K562 (cell line): ENCODE measurements at regions not wholly inside any gene's neighbourhood (a gene's known extent, or its start where the extent isn't known, plus 50 kb on each side); places are given as distances from the start of the nearest gene placed in this dataset.

Experiments used
- ATAC-seq: fragments of 200-7000 bp; cut with Tn5 transposase; 3 replicates; pipeline ENCODE4 v1.9.1; 2020; ENCODE audit warnings: moderate library complexity
- BruUV-seq: library from RNA; stranded (reverse); fragments of 400-500 nt; replicated peaks from 2 replicates; lab custom pipeline; 2021; lab: Mats Ljungman, UMichigan
- CTCF ChIA-PET: fragments of 300-600 bp; formaldehyde crosslinking; extraction: SDS; loops from one replicate; lab custom pipeline; 2021; ENCODE audit warnings: low intra/inter-chr PET ratio; lab: Yijun Ruan, JAX
- POLR2A ChIA-PET: fragments of 300-600, 350-650 bp; sonication (Branson Sonifier 250); formaldehyde crosslinking; extraction: SDS; loops from one replicate; lab custom pipeline; 2021; ENCODE audit warnings: antibody characterized with exemption, inconsistent platforms; lab: Yijun Ruan, JAX
- DNase-seq, 4 experiments: peaks; one replicate each; pipeline versions ENCODE4 v3.0.0 to v3.0.0-alpha.2; 2011 to 2018; ENCODE audit warnings: low spot score in 3 of 4, mixed read lengths in 3 of 4; ENCODE audit errors: extremely low read depth in 1 of 4
- FAIRE-seq: peaks from 2 replicates; lab custom pipeline; 2011; peaks lifted over from hg19 to GRCh38; lab: Jason Lieb, UNC
- H2AFZ ChIP-seq: 2 replicates; pipeline ENCODE4 v1.6.0; 2011; ENCODE audit warnings: low read depth, low read length, control low read depth, inconsistent platforms
- H3K27ac ChIP-seq: fragments of 200-600 bp; 3 replicates; pipeline ENCODE4 v1.8.0; 2011; ENCODE audit warnings: low read depth, mild to moderate bottlenecking, control low read depth, inconsistent platforms, low read length, moderate library complexity, mixed read lengths; ENCODE audit errors: extremely low read depth
- H3K27me3 ChIP-seq, 2 experiments: fragments of 300-600 bp in 1 of 2; 2 replicates in 1 of 2; 3 replicates in 1 of 2; pipeline versions ENCODE4 v1.6.0 to v1.8.0; 2011; ENCODE audit warnings: inconsistent platforms in 2 of 2, low read length in 2 of 2, mild to moderate bottlenecking in 1 of 2, mixed read lengths in 1 of 2, moderate library complexity in 1 of 2; ENCODE audit not compliant: control insufficient read depth in 2 of 2, insufficient read depth in 2 of 2
- H3K36me3 ChIP-seq: fragments of 300-600 bp; 3 replicates; pipeline ENCODE4 v1.8.0; 2011; ENCODE audit warnings: mild to moderate bottlenecking, low read length, inconsistent platforms; ENCODE audit not compliant: control insufficient read depth, insufficient read depth
- H3K4me1 ChIP-seq, 2 experiments: fragments of 200-600 bp in 1 of 2; replicated peaks in 1 of 2; 2 replicates in 1 of 2; 3 replicates in 1 of 2; pipeline versions ENCODE4 v1.5.1 to v1.8.0; 2011; ENCODE audit warnings: inconsistent platforms in 2 of 2, low read length in 2 of 2, mild to moderate bottlenecking in 1 of 2, mixed read lengths in 1 of 2, moderate library complexity in 1 of 2; ENCODE audit not compliant: control insufficient read depth in 2 of 2, insufficient read depth in 2 of 2
- H3K4me2 ChIP-seq: 2 replicates; pipeline ENCODE4 v1.6.1; 2011; ENCODE audit warnings: low read length, control low read depth, inconsistent platforms, mixed read lengths; ENCODE audit not compliant: insufficient read depth
- H3K4me3 ChIP-seq: fragments of 200-600 bp; sonication (generic), shearing (Covaris generic); 2 replicates; pipeline ENCODE4 v1.5.1; 2016; ENCODE audit warnings: control low read depth, inconsistent platforms
- H3K79me2 ChIP-seq: fragments of 200-600 bp; 3 replicates; pipeline ENCODE4 v1.8.0; 2011; ENCODE audit warnings: low read length, inconsistent platforms; ENCODE audit not compliant: control insufficient read depth, insufficient read depth
- H3K9ac ChIP-seq, 2 experiments: 2 replicates each; pipeline versions ENCODE4 v1.6.0 to v1.6.1; 2011; ENCODE audit warnings: low read depth in 2 of 2, low read length in 2 of 2, control low read depth in 1 of 2, inconsistent platforms in 1 of 2, mild to moderate bottlenecking in 1 of 2, mixed read lengths in 1 of 2; ENCODE audit not compliant: insufficient read depth in 1 of 2
- H3K9me1 ChIP-seq: one replicate; pipeline ENCODE4 v1.6.0; 2011; ENCODE audit warnings: inconsistent platforms, mild to moderate bottlenecking, low read length, moderate library complexity; ENCODE audit not compliant: control insufficient read depth, insufficient read depth
- H3K9me3 ChIP-seq: replicated peaks from 2 replicates; pipeline ENCODE4 v1.5.1; 2011; ENCODE audit warnings: low read depth, low read length, inconsistent platforms; ENCODE audit not compliant: control insufficient read depth, insufficient read depth
- H4K20me1 ChIP-seq: replicated peaks from 2 replicates; pipeline ENCODE4 v1.6.1; 2011; ENCODE audit warnings: low read length, inconsistent platforms, mixed read lengths; ENCODE audit not compliant: control insufficient read depth, insufficient read depth
- COPS2 ChIP-seq: fragments of 450-650 bp; conservative IDR thresholded peaks from 2 replicates; pipeline ENCODE4 v1.6.1; 2016; ENCODE audit warnings: mild to moderate bottlenecking, moderate library complexity
- MEF2D ChIP-seq: conservative IDR thresholded peaks from 2 replicates; pipeline ENCODE4 v1.6.1; 2016; ENCODE audit warnings: low read depth, missing genetic modification characterization, missing compliant biosample characterization
- NCOA1 ChIP-seq: fragments of 450-650 bp; IDR thresholded peaks from 2 replicates; pipeline ENCODE4 v1.6.1; 2016; ENCODE audit warnings: low read depth
- RNF2 ChIP-seq: sonication (generic); IDR thresholded peaks from 2 replicates; pipeline ENCODE4 v1.6.1; 2016
- TCFL5 ChIP-seq: fragments of 250-450 bp; sonication (Bioruptor Pico); conservative IDR thresholded peaks from 2 replicates; pipeline ENCODE4 v1.6.1; 2021; ENCODE audit warnings: mild to moderate bottlenecking, moderate library complexity, matching md5 sums
- TEAD1 ChIP-seq, 2 experiments: fragments of 450-650 bp in 1 of 2; sonication (generic) in 1 of 2; formaldehyde crosslinking; IDR thresholded peaks; 2 replicates each; pipeline versions ENCODE4 v1.4.0 to v1.8.0; 2020 to 2022; ENCODE audit warnings: mild to moderate bottlenecking in 2 of 2, missing genetic modification reagents in 1 of 2
- ZNF146 ChIP-seq: IDR thresholded peaks from one replicate; pipeline ENCODE4 v1.6.1; 2018; ENCODE audit warnings: missing compliant biosample characterization; ENCODE audit not compliant: unreplicated experiment
- ZNF184 ChIP-seq: sonication (generic); formaldehyde crosslinking; IDR thresholded peaks from 2 replicates; pipeline ENCODE4 v1.5.0; 2020; ENCODE audit warnings: missing genetic modification reagents
- ZNF253 ChIP-seq: fragments of 250-450 bp; sonication (Bioruptor Pico); conservative IDR thresholded peaks from 2 replicates; pipeline ENCODE4 v1.6.1; 2021; ENCODE audit warnings: mild to moderate bottlenecking
- WGBS: fragments of 100-300 bp; shearing (Covaris generic); methylation state at CpG from one replicate; pipeline ENCODE4 v1.1.6; 2016; ENCODE audit warnings: low coverage, mixed read lengths; ENCODE audit not compliant: insufficient coverage; ENCODE audit errors: missing lambda C conversion rate; 5-methylcytosine and 5-hydroxymethylcytosine counted together
- in situ Hi-C: fragments of 300-500 bp; cut with MboI; formaldehyde crosslinking; loops from 4 replicates; pipeline ENCODE4 v1.15.0; 2018; ENCODE audit warnings: inconsistent platforms, mixed read lengths
- intact Hi-C: fragments of 100-400 bp; cut with micrococcal nuclease; formaldehyde crosslinking; loops from 2 replicates; pipeline ENCODE4 v1.14.2; 2022

- Histone ChIP-seq H3K27ac (no peak overlapping the region), H2AFZ (no peak overlapping the region), H3K36me3 (no peaks in the 10 kb centered on the region), H3K79me2 (no peaks in the 10 kb centered on the region), H3K9ac (no peak overlapping the region), H3K4me2 (no peak overlapping the region), H3K4me1 (no peaks in the 10 kb centered on the region), H3K9me1 (no peaks in the 10 kb centered on the region), H3K9me3 (no peaks in the 10 kb centered on the region), H3K4me3 (no peak overlapping the region), H3K27me3 (peaks cover 0 to 2% of the 10 kb centered on the region in 2 experiments; a peak in 1 of 5 replicates), H4K20me1 (peaks cover 7% of the 10 kb centered on the region; the same call in 1 of the 2 replicates)
- no peak for ATAC-seq
- TF ChIP-seq RNF2 (no peak), TEAD1 (CRISPR knock-in tag; IDR thresholded peaks at IDR 0.05) (no peak), MEF2D (tag) (no peak), ZNF146 (no peak), ZNF184 (CRISPR knock-in tag) (no peak), TCFL5 (CRISPR knock-in tag) (no peak), NCOA1 (no peak), ZNF253 (CRISPR knock-in tag) (no peak), COPS2 (no peak)
- CTCF ChIA-PET, result no interaction called here
- intact Hi-C loops (no loop called here), in situ Hi-C loops (no loop called here)
- 0% methylated on average over 10 of the region's 10 CpGs for WGBS
- BruUV-seq, result no TSS peak
- DNase-seq, result no peak
- POLR2A ChIA-PET, result no interaction called here
- no peak for FAIRE-seq
Measured at GRCh38 chr5:6273090-6273735, 105.1 kb downstream of the MED10 start.
